Activated CD4-positive, alpha-beta T cell treated with anti-CD3 and anti-CD28 coated beads, Interleukin-2, Interleukin-6, amounts not matched to agents 100 ng/mL and 50 ng/mL, durations not matched to agents 16 hours and 8 hours (primary cell): ENCODE measurements at regions not wholly inside any gene's neighbourhood (a gene's known extent, or its start where the extent isn't known, plus 50 kb on each side); places are given as distances from the start of the nearest gene placed in this dataset.
A peak's percentile ranks its signal among the peaks of the same experiment; 100 is the strongest.

ENCODE experiments used
- DNase-seq: peaks from one replicate; pipeline ENCODE4 v3.0.0-alpha.2; 2020

- DNase-seq, result peak; percentile 1
These were observed 379.7 kb downstream of the SPRY1 start for GRCh38 chr4:123776267-123776666.

DNA sequence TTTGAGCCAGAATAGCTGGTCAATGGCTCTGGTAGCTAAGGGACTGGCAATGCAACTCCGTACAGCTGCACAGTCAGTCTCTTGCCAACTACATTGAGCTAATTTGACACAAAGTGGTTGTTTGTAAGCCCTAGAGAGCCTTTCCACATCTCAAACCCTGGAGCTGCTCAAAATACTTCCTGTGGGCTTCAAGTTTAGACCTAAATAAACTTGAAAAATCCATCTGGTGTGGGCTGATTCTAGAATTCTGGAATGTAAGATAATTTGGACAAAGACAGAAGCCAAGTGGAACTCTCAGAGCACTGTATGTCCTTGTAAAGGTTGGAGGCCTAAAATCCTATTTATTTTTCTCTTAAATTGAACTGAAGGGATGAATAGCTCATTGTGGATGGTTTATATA is 380.8 kb downstream of the SPRY1 start:
- no peak for DNase-seq

DNA sequence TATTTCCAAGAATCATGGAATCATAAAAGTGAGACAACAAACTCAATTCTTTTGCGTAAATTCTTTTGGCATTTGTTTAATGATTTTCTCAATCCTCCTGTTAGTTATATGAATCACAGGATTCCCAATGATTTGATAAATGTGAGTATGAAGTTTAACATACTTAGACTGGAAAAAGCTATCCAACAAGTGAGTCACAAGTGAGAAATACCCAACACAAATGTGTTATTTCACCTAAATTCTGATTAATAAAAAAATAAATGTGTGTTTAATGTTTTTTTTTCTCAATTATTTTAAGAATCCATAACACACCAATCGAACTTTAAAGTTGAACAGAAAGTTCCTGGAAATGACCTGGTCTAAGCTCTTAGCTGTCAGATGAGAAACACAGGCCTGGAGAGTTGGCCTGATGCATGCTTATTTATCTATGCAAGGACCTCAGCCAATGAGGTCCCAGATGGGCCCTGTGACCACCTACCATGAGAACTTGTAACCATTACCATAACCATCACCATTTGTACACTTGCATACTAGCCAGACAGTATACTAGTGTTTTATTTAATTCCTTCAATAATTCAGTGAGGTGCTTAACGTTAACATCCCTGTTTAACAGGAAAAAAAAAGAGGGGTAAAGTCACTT is 386.7 kb downstream of the SPRY1 start:
- DNase-seq, result no peak

DNA sequence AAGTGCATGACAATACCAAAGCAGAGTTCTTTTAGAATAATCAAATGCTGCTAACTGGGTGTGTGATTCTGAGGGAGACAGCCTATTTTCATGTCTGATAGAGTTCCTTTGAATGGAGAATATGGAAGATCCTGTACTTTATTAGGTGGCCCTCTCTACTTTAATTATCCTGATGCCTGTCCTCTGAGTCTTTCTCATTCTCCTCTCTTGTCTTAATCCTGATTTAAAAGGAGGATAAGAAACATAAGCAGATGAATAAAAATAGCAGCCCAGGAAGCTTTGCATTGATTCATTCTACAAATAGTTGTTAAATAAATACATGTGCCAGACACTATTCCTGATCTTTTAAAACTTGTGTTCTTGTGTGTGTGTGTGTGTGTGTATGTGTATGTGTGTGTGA is 387.3 kb downstream of the SPRY1 start:
- DNase-seq, result no peak

DNA sequence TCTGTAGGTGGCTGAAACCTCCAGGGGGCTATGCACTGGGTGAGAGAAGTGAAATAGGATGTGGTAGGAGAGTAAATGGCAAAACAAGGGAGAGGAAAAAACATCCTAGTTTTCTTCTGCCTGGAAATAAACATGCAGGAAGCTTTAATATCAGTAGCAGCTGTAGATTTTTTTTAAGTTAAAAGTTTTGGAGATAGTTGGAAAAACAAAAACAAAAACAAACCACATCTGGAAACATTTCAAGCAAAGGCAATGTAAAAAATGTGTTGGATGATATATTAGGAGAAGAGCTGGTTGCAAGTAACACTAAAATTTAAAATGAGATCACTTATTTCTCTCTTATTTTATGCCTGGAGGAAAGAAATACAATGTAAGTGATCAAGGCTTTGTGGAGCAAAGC is 388.0 kb downstream of the SPRY1 start:
- no peak for DNase-seq

GRCh38 chr4:123785538-123785937 is 388.9 kb downstream of the SPRY1 start:
- DNase-seq, result no peak

- no peak for DNase-seq
These were observed 389.7 kb downstream of the SPRY1 start for GRCh38 chr4:123786163-123786915.

DNA sequence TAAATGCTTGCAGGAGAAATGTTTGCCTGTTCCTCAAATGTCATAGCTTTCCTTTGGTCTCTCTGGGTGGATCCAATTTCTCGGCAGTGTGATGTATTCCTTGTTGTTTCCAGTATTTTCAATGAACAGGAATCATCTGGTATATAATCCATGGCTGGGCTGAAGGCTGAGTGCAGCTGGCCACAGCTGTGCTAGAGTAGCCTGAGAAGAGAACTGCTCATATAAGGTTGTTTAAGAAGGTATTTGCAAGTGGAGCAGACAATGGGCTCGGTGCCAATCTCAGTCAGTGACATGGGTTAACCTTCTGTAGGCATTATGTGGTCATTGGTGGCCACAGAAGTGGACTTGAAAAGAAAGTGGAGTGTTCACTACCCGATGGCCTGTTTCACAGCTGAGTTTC is 390.3 kb downstream of the SPRY1 start:
- no peak for DNase-seq

DNA sequence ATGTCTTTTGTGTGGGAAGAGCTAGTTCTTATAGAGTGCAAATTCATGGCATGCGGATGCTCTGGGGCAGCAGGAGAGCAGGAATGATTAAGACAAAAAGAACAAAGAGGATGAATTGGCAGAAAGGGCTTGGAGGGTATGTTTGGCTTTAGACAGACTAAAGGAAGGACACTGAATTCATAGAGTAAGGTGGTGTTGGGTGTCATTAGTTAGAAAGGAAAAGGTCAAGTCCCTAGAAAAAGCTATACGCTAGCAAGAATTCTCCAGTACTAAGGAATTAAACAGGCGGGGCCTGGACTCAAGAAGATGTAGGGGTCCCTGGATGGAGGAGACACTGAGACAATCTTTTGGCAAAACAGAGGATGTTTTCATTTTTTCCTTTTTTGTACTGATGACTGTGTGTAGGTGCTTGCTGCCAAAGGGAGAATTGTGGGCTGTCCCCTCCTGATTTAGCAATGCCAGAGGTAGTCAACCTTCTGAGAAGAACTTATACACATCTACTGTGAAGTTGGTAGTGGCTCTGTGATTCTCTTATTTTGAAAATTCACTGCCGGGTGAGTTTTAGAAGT is 391.0 kb downstream of the SPRY1 start:
- no peak for DNase-seq

DNA sequence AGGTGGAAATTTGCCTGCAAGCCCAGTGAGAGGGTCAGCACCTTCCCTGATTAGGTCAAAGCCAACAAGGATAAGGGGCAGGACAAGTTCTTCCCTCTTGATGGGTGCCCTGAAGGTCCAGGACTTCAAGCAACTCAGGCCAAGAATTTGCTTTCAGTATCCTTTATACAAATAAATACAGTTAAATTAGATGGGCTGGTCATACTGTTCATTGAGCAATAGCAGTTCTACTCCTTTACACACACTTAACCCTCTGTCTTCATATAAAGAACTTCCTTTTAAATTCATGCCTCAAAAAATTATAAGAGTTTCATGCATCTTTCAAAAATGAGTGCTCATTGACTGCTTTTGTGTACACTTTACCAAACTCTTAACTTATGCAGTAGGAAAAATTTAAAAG is 392.0 kb downstream of the SPRY1 start:
- DNase-seq, result no peak

DNA sequence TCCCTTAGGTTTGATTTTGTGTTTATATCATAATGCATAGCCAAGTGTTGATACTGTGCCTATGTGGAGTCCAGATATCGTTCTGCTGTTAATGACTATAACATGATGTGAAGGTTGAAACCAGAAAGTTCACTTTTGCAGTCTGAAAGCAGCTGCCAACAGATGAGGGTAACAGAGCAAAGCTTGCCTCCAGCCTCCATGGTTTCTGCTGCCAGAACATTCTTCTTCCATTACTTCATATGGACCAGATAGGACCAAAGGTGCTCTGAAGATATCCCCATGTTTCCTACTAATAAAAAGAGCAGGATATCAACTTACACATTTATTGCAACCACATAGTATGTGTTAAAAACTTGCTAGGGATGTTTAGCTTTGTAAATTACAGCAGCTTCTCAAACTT is 394.1 kb downstream of the SPRY1 start:
- DNase-seq, result no peak

- DNase-seq, result no peak
These were observed 405.6 kb downstream of the SPRY1 start for GRCh38 chr4:123802082-123802645.

- no peak for DNase-seq
These were observed 406.3 kb downstream of the SPRY1 start for GRCh38 chr4:123802933-123803332.

- DNase-seq, result no peak
These were observed 407.7 kb downstream of the SPRY1 start for GRCh38 chr4:123804196-123804721.

- DNase-seq, result no peak
These were observed 409.5 kb downstream of the SPRY1 start for GRCh38 chr4:123806056-123806455.

DNA sequence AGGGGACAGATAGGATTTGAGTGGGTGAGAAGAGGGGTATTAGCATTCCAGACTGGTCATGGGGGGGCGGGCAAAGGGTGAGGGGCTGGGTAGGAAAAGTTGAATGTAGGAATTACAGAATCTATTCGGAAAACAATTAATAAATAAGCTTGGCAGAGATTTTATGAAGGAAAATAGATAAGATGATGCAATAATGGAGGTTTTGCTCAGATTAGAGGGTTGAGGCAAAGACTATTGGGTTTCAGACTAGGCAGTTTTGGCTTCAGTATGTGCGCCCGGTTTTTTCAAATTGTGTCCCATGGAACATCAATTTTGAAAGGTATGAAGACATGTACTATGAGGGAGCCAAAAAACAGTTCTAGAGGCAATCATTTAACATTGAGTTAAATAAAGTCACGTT is 410.6 kb downstream of the SPRY1 start:
- no peak for DNase-seq

- DNase-seq, result no peak
These were observed 411.3 kb downstream of the SPRY1 start for GRCh38 chr4:123807866-123808265.

GRCh38 chr4:123809864-123810263 is 413.3 kb downstream of the SPRY1 start:
- DNase-seq, result no peak

- DNase-seq, result no peak
These were observed 415.4 kb downstream of the SPRY1 start for GRCh38 chr4:123812066-123812390.

GRCh38 chr4:123813901-123814300 is 417.3 kb downstream of the SPRY1 start:
- no peak for DNase-seq

DNA sequence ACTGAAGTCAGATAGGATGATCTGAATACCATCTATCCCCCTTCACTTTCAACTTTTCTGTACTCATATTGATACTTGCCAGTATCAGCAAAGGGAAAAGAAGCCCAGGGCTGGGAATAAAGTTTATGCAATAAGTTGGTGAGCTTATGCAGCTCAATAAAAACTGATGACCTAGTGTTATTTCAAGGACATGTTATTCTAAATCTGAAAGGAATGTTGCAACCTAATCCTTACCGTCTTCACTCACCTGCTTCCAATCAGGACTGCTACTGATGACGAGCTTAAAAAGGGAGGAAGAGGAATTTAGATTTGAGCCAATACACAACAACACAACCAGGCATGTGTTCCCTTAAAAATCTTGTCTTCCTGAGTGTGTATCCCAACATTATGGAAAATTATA is 419.9 kb downstream of the SPRY1 start:
- no peak for DNase-seq

DNA sequence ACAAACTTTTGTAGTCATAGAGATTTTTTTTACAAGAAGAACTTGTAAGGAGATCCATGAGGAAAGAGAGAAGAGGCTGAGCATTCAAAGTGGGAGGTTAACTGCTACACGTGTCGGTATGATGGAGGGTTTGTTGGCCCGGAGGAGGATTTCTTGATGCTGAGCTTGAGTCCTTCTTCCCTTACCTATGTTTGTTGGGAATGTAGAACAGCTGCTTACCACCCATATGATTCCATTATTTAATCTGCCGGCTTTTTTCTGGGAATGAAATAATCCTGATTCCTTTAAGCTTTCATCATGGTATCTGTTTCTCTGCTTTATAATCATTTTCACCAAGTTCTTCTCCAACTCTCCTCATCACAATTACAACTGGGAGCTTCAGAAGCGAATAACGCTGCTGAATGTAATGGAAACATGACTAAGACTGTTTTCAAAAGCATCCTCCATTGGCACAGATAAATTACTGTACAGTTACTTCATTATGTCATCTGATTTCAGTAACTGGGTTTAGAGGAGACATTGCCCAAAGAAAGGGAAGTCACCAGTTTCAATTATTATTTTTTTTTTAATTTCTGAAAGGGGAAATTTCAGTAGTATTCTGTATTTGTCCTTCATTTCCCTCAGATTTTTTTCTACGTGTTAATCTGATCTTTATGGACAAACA is 420.6 kb downstream of the SPRY1 start:
- no peak for DNase-seq

DNA sequence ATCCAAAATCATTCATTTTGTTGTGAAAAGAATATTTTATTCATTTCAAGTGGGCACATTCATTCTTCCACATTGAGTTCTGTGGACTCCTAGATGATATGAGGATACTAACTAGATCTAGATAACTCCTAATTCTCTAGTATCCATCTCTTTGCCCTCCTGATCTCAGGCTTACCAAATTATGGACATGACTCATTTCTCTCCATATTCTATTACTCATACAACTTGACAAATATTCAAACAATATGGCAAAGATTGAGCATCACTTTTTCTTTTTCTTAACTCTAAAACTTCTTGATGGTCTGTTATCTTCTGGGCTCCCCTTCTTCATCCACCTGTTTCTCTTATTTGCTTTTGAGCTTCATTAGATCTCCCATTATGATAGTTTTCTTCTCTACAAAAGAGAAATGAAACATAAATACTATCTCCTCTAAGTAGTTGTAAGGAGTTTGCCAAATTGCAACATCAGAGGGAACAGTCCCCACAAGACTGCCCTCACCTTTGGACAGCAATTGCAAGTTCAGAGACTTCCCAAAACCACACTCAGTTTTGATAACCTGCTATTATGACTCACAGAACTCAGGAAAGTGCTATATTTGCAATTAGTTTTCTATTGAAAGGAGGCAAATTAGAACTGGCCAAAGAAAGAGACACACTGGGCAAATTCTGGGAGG is 422.9 kb downstream of the SPRY1 start:
- no peak for DNase-seq
